GM18502 (cell line): ENCODE measurements at regions not wholly inside any gene's neighbourhood (a gene's known extent, or its start where the extent isn't known, plus 50 kb on each side); places are given as distances from the start of the nearest gene placed in this dataset.
"Not testable (repeated sequence)": the region's sequence is repeated elsewhere in the genome, so short reads cannot be mapped to it uniquely, and the experiment has no call there.

Source experiments
- ATAC-seq: cut with Tn5 transposase; IDR thresholded peaks from one replicate; pipeline ENCODE4 v1.9.1; 2021; ENCODE audit warnings: mild to moderate bottlenecking; ENCODE audit not compliant: unreplicated experiment, poor library complexity

DNA sequence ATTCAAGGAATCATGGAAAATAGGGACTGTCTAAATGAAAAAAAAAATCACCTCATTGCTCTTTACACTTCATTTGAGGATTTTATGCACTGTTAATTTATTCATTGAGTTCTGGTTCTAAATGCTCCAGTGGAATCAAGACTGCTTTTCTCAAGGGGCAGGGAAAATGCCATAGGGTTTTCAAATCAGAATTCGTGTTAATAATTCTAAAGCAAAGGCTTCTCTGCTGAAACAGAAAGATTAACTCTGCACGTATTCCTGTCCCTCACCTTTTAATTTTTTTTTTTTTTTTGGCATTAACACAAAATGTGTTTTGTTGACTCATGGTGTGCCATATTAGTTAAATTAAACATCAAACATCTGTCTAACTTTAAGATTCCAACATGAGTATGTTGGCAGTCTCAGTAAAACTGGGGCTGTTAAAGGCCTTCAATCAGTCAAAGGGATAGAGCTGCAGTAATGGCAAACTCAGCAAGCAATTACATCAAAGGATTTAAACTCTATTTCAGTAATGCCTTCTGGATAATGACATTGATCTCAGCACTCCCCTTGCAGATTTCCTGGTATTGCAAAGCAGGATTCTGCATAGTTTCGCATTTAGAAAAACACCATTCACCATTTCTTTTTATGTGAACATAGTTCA is 878.1 kb downstream of the RAPGEF2 start:
- ATAC-seq: no peak

GRCh38 chr4:159981469-159981856 is 878.6 kb downstream of the RAPGEF2 start:
- no peak for ATAC-seq

DNA sequence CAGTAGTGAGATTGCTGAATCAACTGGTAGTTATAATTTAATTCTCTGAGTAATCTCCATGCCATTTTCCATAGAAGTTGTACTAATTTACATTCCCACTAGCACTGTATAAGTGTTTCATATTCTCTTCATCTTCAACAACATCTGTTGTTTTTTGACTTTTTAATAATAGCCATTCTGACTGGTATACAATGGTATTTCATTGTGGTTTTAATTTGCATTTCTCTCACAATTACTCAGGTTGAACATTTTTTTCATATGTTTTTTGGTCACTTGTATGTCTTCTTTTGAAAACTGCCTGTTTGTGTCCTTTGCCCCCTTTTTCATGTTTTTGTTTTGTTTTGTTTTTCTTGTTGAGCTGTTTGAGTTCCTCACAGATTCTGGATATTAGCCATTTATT is 880.2 kb downstream of the RAPGEF2 start:
- no peak for ATAC-seq

- no peak for ATAC-seq
Measured at GRCh38 chr4:160009656-160010493, 907.0 kb downstream of the RAPGEF2 start.

DNA sequence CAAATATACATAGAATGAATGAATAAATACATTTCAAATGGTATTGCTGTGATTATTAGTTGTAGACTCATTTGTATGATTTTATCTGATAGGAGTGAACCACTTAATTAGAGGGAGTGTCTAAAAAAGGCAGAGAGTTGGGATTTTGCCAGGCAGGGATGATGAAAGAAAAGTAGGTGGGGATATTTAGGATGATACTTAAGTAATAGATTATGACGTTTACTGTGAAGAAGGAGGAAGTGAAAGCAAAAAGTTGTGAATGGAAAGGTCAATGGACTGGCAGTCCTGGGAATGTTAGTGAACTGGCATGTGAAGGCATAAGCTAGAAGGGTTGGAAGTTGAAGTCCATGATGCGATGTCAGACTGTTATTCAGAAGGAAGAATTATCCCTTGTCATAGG is 917.1 kb downstream of the RAPGEF2 start:
- ATAC-seq: no peak

DNA sequence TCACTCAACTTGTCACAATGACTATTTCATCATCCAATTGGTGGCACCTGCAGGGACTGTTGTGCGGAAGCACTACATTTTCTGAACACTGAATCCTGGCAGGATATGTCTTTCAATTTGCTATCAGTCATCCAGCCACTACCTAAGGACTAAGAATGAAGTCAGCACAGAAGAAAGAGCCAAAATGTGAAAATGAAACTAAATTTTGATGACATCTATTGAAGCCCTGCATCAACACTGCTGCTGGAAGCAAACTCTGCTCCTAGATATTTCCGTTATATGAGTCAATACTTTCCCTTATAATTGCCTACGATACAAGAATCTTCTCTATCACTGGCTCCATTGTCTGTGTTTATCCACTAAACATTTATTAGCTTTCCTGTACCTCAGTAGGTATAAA is 917.9 kb downstream of the RAPGEF2 start:
- no peak for ATAC-seq

GRCh38 chr4:160021870-160022269 is 919.0 kb downstream of the RAPGEF2 start:
- ATAC-seq: no peak

GRCh38 chr4:160026721-160027120 is 923.8 kb downstream of the RAPGEF2 start:
- ATAC-seq: no peak

GRCh38 chr4:160034501-160034900 is 931.6 kb downstream of the RAPGEF2 start:
- ATAC-seq: no peak

GRCh38 chr4:160038615-160039014 is 935.7 kb downstream of the RAPGEF2 start:
- ATAC-seq: no peak

DNA sequence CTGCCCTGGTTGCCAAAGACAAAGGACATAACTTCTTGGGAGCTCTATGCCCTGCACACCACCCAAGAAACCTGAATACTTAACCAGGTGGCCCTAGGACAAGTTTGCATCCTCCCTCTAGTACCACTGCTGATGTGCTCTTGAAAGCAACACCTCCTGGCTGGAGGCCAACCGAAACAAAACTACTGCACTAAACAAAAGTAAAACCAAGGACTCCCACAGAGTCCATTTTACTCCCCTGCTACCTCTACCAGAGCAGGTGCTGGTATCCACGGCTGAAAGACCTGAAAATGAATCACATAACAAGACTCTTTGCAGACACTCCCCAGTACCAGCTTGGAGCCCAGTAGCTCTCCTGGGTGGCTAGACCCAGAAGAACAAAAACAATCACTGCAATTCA is 941.8 kb downstream of the RAPGEF2 start:
- ATAC-seq: no peak

DNA sequence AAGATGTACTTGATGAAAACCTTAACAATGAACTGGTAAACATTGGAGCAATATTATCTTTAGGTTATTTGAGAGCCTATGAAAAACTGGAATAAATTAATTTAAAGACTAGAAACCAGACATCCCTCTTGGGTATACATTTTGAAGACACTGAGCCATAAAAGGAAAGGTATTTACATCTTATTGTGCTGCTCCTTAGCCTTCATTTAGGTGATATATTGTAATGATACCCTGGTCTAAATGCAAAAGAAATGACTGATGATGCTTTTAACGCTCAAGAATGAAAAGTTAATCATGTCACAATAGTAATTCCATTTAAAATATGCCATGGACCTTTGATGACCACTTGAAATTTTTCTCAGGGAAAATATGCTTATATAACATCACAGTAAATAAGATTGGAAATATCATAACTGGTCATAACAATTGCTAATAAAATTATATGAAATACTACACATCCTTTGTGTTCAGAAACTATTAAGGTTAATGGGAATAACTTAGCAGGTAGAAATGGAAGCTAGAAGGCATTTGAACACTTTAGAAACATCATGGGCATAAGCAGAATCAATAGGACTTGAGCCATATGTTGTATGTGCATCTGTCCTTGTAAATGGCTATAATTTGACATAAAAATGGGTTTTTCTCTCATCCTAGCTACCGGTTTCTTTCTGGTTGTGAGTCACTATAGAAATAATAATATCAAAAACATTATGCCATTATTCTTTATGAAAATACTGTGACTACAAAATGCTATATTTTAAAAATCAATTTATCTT is 979.7 kb downstream of the RAPGEF2 start:
- ATAC-seq: no peak

GRCh38 chr4:160091631-160092030 is 988.8 kb downstream of the RAPGEF2 start:
- no peak for ATAC-seq

DNA sequence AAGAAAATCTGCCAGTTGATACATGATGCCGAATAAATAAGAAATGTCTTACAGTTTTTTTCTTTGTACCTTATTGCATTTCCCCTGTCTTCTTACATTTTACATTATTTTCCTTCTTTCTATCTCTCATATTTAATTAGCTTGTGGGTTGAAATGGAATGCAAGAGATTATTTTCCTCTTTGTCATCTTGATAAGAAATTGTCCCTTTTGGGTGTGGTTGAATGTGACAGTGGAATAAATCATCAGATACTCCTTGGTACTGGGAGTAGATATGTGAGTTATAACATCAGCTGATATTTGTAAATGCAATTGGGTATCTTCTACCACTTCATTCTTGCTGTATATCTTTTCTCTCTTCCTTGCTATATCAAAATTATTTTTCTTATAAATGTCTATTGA is 997.4 kb downstream of the RAPGEF2 start:
- ATAC-seq: no peak

GRCh38 chr4:160110891-160111290 is 1008.0 kb downstream of the RAPGEF2 start:
- no peak for ATAC-seq

GRCh38 chr4:160117686-160118085 is 1014.8 kb downstream of the RAPGEF2 start:
- ATAC-seq: no peak

- ATAC-seq: not testable (repeated sequence)
Measured at GRCh38 chr4:160125576-160126287, 1022.9 kb downstream of the RAPGEF2 start.

GRCh38 chr4:160127211-160127610 is 1024.3 kb downstream of the RAPGEF2 start:
- no peak for ATAC-seq

DNA sequence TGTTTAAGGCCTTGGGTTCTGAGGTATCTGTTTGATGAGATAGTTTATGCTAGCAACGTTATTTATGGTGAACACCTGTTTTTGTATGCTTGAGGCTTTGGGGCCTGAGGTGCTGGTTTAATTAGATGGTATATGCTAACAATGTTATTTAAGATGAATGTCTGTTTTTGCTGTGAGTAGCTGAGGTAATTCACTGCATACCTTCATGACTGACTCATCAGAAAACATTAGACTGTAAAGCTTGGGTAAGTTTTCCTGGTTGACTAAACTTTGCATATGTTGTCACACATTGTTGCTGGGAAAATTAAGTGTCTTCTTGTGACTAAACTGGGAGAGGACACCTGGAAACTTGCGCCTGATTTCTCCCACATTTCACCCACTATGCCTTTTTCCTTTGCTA is 1026.6 kb downstream of the RAPGEF2 start:
- ATAC-seq: no peak

DNA sequence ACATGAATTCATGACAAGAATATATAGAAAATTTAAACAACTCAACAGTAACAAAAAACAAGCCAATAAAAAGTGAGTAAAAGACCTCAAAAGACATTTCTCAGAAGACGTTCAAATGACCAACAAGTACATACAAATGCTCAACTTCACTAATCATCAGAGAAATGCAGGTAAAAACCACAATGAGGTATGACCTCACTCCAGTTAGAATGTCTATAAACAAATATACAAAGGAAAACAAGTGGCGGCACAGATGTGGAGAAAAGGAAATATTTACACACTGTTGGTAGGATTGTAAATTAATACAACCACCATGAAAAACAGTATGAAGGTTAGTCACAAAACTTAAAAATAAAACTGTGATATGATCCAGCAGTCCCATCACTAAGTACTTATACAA is 1033.1 kb downstream of the RAPGEF2 start:
- no peak for ATAC-seq

- ATAC-seq: no peak
Measured at GRCh38 chr4:160141206-160141605, 1038.3 kb downstream of the RAPGEF2 start.
